ENCODE measurements at regions not wholly inside any gene's neighbourhood (a gene's known extent, or its start where the extent isn't known, plus 50 kb on each side); places are given as distances from the start of the nearest gene placed in this dataset.

- H3K9me3 ChIP-seq (ENCODE audit: control insufficient read depth, insufficient read depth, low read length), result no peaks in the 10 kb centered on the region
- H3K9me2 ChIP-seq (replicated peaks; ENCODE audit: control insufficient read depth, low read length), result no peaks in the 10 kb centered on the region
- TF ChIP-seq EZH2phosphoT487 (IDR thresholded peaks at IDR 0.05; ENCODE audit: borderline replicate concordance, low read length), result no peak
- TF ChIP-seq, protein P1, sequence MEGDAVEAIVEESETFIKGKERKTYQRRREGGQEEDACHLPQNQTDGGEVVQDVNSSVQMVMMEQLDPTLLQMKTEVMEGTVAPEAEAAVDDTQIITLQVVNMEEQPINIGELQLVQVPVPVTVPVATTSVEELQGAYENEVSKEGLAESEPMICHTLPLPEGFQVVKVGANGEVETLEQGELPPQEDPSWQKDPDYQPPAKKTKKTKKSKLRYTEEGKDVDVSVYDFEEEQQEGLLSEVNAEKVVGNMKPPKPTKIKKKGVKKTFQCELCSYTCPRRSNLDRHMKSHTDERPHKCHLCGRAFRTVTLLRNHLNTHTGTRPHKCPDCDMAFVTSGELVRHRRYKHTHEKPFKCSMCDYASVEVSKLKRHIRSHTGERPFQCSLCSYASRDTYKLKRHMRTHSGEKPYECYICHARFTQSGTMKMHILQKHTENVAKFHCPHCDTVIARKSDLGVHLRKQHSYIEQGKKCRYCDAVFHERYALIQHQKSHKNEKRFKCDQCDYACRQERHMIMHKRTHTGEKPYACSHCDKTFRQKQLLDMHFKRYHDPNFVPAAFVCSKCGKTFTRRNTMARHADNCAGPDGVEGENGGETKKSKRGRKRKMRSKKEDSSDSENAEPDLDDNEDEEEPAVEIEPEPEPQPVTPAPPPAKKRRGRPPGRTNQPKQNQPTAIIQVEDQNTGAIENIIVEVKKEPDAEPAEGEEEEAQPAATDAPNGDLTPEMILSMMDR (IDR thresholded peaks at IDR 0.05; ENCODE audit: low read depth, low read length, poor library complexity, severe bottlenecking), result no peak
- no peaks in the 10 kb centered on the region for H3K36me3 ChIP-seq (ENCODE audit: control insufficient read depth, low read length)
- H3K4me1 ChIP-seq (ENCODE audit: control insufficient read depth, low read length), result no peaks in the 10 kb centered on the region
- H3F3A ChIP-seq (ENCODE audit: control insufficient read depth, insufficient read depth), result no peaks in the 10 kb centered on the region
- H3K4me3 ChIP-seq (ENCODE audit: low read length), result no peak overlapping the region
- no peaks in the 10 kb centered on the region for H4K20me1 ChIP-seq (ENCODE audit: control insufficient read depth, insufficient read depth, low read depth, low read length)
- H3K27ac ChIP-seq (ENCODE audit: low read depth, low read length), result no peak overlapping the region
- H3K4me2 ChIP-seq (ENCODE audit: low read length), result no peak overlapping the region
- no peaks in the 10 kb centered on the region for H3K79me2 ChIP-seq (ENCODE audit: control insufficient read depth, low read length)
- H3K27me3 ChIP-seq (ENCODE audit: control insufficient read depth, low read length), result peaks cover 8% of the 10 kb centered on the region; the same call in 1 of the 2 replicates
Measured at GRCh38 chr6:71527886-71528285, 239.3 kb downstream of the OGFRL1 start.

GRCh38 chr6:71529026-71529425, 240.4 kb downstream of the OGFRL1 start:
- Histone ChIP-seq H3K79me2 (ENCODE audit: control insufficient read depth, low read length) (no peaks in the 10 kb centered on the region), H3F3A (ENCODE audit: control insufficient read depth, insufficient read depth) (no peaks in the 10 kb centered on the region), H3K4me2 (ENCODE audit: low read length) (no peak overlapping the region)

GRCh38 chr6:71529769-71530168, 241.2 kb downstream of the OGFRL1 start:
- H3K27me3 ChIP-seq (ENCODE audit: control insufficient read depth, low read length), result no peaks in the 10 kb centered on the region; the same call in 1 of the 2 replicates

More at GRCh38 chr6:71529026-71529425, 240.4 kb downstream of the OGFRL1 start:
- Histone ChIP-seq H3K27ac (ENCODE audit: low read depth, low read length) (no peak overlapping the region), H3K27me3 (ENCODE audit: control insufficient read depth, low read length) (no peaks in the 10 kb centered on the region), H3K9me3 (ENCODE audit: control insufficient read depth, insufficient read depth, low read length) (no peaks in the 10 kb centered on the region), H3K4me1 (ENCODE audit: control insufficient read depth, low read length) (no peaks in the 10 kb centered on the region), H3K9me2 (replicated peaks; ENCODE audit: control insufficient read depth, low read length) (no peaks in the 10 kb centered on the region), H4K20me1 (ENCODE audit: control insufficient read depth, insufficient read depth, low read depth, low read length) (no peaks in the 10 kb centered on the region), H3K4me3 (ENCODE audit: low read length) (no peak overlapping the region), H3K36me3 (ENCODE audit: control insufficient read depth, low read length) (no peaks in the 10 kb centered on the region)
- no peak for TF ChIP-seq EZH2phosphoT487 (IDR thresholded peaks at IDR 0.05; ENCODE audit: borderline replicate concordance, low read length)
- TF ChIP-seq, protein P1 (IDR thresholded peaks at IDR 0.05; ENCODE audit: low read depth, low read length, poor library complexity, severe bottlenecking), result no peak

More at GRCh38 chr6:71529769-71530168, 241.2 kb downstream of the OGFRL1 start:
- Histone ChIP-seq H3F3A (ENCODE audit: control insufficient read depth, insufficient read depth) (no peaks in the 10 kb centered on the region), H3K4me2 (ENCODE audit: low read length) (no peak overlapping the region), H4K20me1 (ENCODE audit: control insufficient read depth, insufficient read depth, low read depth, low read length) (no peaks in the 10 kb centered on the region), H3K4me1 (ENCODE audit: control insufficient read depth, low read length) (no peaks in the 10 kb centered on the region), H3K27ac (ENCODE audit: low read depth, low read length) (no peak overlapping the region), H3K9me2 (replicated peaks; ENCODE audit: control insufficient read depth, low read length) (no peaks in the 10 kb centered on the region), H3K36me3 (ENCODE audit: control insufficient read depth, low read length) (no peaks in the 10 kb centered on the region), H3K4me3 (ENCODE audit: low read length) (no peak overlapping the region), H3K79me2 (ENCODE audit: control insufficient read depth, low read length) (no peaks in the 10 kb centered on the region), H3K9me3 (ENCODE audit: control insufficient read depth, insufficient read depth, low read length) (no peaks in the 10 kb centered on the region)
- TF ChIP-seq, protein P1 (IDR thresholded peaks at IDR 0.05; ENCODE audit: low read depth, low read length, poor library complexity, severe bottlenecking), result no peak
- no peak for TF ChIP-seq EZH2phosphoT487 (IDR thresholded peaks at IDR 0.05; ENCODE audit: borderline replicate concordance, low read length)

All from DOHH2 (cell line).